ENCODE measurements at regions not wholly inside any gene's neighbourhood (a gene's known extent, or its start where the extent isn't known, plus 50 kb on each side); places are given as distances from the start of the nearest gene placed in this dataset.

DNA sequence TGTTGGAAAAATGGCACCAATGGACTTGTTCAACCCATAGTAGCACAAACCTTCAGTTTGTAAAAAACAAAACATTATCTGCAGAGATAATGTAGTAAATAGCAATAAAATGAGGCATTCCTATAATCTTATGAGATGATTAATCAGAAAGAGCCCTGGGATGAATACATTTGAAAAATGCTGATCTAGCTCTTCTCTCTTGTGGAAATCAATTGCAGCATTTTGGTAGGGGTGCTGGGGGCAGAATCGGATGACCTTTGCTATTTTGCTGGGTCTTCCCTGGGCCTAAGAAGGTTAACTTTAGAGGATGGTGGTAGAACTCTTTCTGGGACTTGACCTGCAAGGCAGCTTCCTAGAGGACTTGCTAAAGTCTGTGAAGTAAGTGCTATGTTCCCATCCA is 163.5 kb downstream of the ADRA2A start:
- no peaks in the 10 kb centered on the region for H3K27me3 ChIP-seq (ENCODE audit: control insufficient read depth, insufficient read depth, low read length)
- no peaks in the 10 kb centered on the region for H3K9me3 ChIP-seq (ENCODE audit: control insufficient read depth, insufficient read depth, low read length)
- no peaks in the 10 kb centered on the region for H3K36me3 ChIP-seq (ENCODE audit: control insufficient read depth, insufficient read depth, low read length)
- no peaks in the 10 kb centered on the region for H3K4me1 ChIP-seq (ENCODE audit: control insufficient read depth, insufficient read depth, low read length)
- no peak overlapping the region for H3K4me3 ChIP-seq (ENCODE audit: low read depth, low read length)
- no peak overlapping the region for H3K9ac ChIP-seq (ENCODE audit: low read depth, low read length)

GRCh38 chr10:111243126-111243525 is 166.3 kb downstream of the ADRA2A start:
- Histone ChIP-seq H3K4me1 (ENCODE audit: control insufficient read depth, insufficient read depth, low read length) (no peaks in the 10 kb centered on the region), H3K4me3 (ENCODE audit: low read depth, low read length) (no peak overlapping the region)

DNA sequence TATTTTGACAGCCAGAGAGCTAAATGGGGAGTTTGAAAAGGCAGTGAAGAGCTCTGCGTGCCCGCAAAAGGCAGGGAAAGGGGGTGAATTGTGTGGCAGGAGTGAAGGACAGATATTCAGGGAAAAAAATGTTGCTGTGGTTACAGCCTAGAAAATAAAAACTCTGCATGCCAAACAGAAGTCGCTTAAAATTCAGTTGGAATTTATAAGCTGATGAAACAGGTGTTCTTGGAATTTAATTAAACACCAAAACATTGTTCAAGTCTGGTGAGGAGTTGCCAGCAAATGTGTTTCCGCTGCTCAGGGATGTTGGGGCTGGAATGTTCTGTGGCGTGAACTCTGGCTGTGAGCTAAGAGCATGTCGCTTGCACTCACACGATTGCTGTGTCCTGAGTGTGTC is 169.3 kb downstream of the ADRA2A start:
- Histone ChIP-seq H3K27me3 (ENCODE audit: control insufficient read depth, insufficient read depth, low read length) (no peaks in the 10 kb centered on the region), H3K4me3 (ENCODE audit: low read depth, low read length) (no peak overlapping the region), H3K4me1 (ENCODE audit: control insufficient read depth, insufficient read depth, low read length) (no peaks in the 10 kb centered on the region), H3K9ac (ENCODE audit: low read depth, low read length) (no peak overlapping the region), H3K9me3 (ENCODE audit: control insufficient read depth, insufficient read depth, low read length) (no peaks in the 10 kb centered on the region), H3K36me3 (ENCODE audit: control insufficient read depth, insufficient read depth, low read length) (no peaks in the 10 kb centered on the region)

More at GRCh38 chr10:111243126-111243525, 166.3 kb downstream of the ADRA2A start:
- no peak overlapping the region for H3K9ac ChIP-seq (ENCODE audit: low read depth, low read length)
- H3K36me3 ChIP-seq (ENCODE audit: control insufficient read depth, insufficient read depth, low read length), result no peaks in the 10 kb centered on the region
- H3K27me3 ChIP-seq (ENCODE audit: control insufficient read depth, insufficient read depth, low read length), result no peaks in the 10 kb centered on the region
- no peaks in the 10 kb centered on the region for H3K9me3 ChIP-seq (ENCODE audit: control insufficient read depth, insufficient read depth, low read length)

- H3K9me3 ChIP-seq (ENCODE audit: control insufficient read depth, insufficient read depth, low read length), result no peaks in the 10 kb centered on the region
- no peaks in the 10 kb centered on the region for H3K27me3 ChIP-seq (ENCODE audit: control insufficient read depth, insufficient read depth, low read length)
- H3K4me3 ChIP-seq (ENCODE audit: low read depth, low read length), result no peak overlapping the region
These were observed 170.1 kb downstream of the ADRA2A start for GRCh38 chr10:111246814-111247452.

DNA sequence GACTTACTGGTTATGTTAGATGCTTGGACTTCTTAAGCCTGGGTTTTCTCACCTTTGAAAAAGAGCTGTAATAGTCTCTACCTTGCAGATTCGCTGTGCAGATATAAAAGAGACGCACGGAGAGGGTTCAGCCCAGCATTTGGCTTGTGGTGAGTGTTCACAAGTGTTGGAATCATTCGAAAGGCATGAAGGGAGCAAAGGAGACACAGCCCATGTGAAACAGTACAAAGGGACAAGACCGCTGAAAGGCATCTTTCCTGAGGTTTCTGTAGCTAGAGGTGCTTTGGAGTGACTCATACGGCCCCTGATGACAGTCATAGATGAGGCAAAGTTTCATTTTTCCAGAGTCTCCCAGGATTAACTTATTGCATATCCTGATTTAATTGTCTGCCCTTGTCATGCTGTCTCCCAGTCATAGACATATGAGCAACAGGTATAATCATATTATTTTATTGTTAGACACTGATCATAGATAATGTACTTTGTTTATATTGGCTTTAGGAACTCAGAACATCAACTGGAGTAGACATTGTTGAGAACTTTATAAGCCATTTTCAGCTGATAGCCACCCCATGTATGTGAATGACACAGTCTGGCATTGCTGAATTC is 171.1 kb downstream of the ADRA2A start:
- H3K4me3 ChIP-seq (ENCODE audit: low read depth, low read length), result no peak overlapping the region
- no peaks in the 10 kb centered on the region for H3K4me1 ChIP-seq (ENCODE audit: control insufficient read depth, insufficient read depth, low read length)

More at GRCh38 chr10:111246814-111247452, 170.1 kb downstream of the ADRA2A start:
- Histone ChIP-seq H3K4me1 (ENCODE audit: control insufficient read depth, insufficient read depth, low read length) (no peaks in the 10 kb centered on the region), H3K36me3 (ENCODE audit: control insufficient read depth, insufficient read depth, low read length) (no peaks in the 10 kb centered on the region), H3K9ac (ENCODE audit: low read depth, low read length) (no peak overlapping the region)

DNA sequence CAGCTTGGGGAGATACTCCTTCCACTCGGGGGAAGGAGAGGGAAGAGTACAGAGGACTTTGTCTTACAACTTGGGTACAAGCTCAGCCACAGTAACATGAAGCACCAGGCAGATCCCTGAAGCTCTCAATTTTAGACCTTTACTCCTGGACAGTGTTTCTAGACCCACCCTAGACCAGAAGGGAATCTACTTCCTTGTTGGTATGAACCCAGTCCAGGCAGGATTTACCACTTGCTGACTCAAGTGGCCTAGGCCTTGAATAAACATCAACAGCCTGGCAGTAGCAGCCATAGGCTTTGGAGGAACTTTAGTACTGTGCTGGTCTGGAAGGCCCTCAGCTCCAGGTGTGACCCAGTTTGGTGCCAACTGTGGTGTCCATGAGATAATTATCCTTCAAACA is 173.1 kb downstream of the ADRA2A start:
- H3K9me3 ChIP-seq (ENCODE audit: control insufficient read depth, insufficient read depth, low read length), result no peaks in the 10 kb centered on the region
- H3K4me1 ChIP-seq (ENCODE audit: control insufficient read depth, insufficient read depth, low read length), result no peaks in the 10 kb centered on the region
- no peaks in the 10 kb centered on the region for H3K27me3 ChIP-seq (ENCODE audit: control insufficient read depth, insufficient read depth, low read length)
- no peak overlapping the region for H3K9ac ChIP-seq (ENCODE audit: low read depth, low read length)
- no peaks in the 10 kb centered on the region for H3K36me3 ChIP-seq (ENCODE audit: control insufficient read depth, insufficient read depth, low read length)
- no peak overlapping the region for H3K4me3 ChIP-seq (ENCODE audit: low read depth, low read length)

More for the DNA sequence above, 171.1 kb downstream of the ADRA2A start:
- no peaks in the 10 kb centered on the region for H3K9me3 ChIP-seq (ENCODE audit: control insufficient read depth, insufficient read depth, low read length)
- H3K9ac ChIP-seq (ENCODE audit: low read depth, low read length), result no peak overlapping the region
- H3K36me3 ChIP-seq (ENCODE audit: control insufficient read depth, insufficient read depth, low read length), result no peaks in the 10 kb centered on the region
- no peaks in the 10 kb centered on the region for H3K27me3 ChIP-seq (ENCODE audit: control insufficient read depth, insufficient read depth, low read length)

GRCh38 chr10:111261081-111261615 is 184.3 kb downstream of the ADRA2A start:
- Histone ChIP-seq H3K9me3 (ENCODE audit: control insufficient read depth, insufficient read depth, low read length) (no peaks in the 10 kb centered on the region), H3K9ac (ENCODE audit: low read depth, low read length) (no peak overlapping the region), H3K4me1 (ENCODE audit: control insufficient read depth, insufficient read depth, low read length) (no peaks in the 10 kb centered on the region), H3K4me3 (ENCODE audit: low read depth, low read length) (no peak overlapping the region), H3K27me3 (ENCODE audit: control insufficient read depth, insufficient read depth, low read length) (no peaks in the 10 kb centered on the region), H3K36me3 (ENCODE audit: control insufficient read depth, insufficient read depth, low read length) (no peaks in the 10 kb centered on the region)

- Histone ChIP-seq H3K9ac (ENCODE audit: low read depth, low read length) (no peak overlapping the region), H3K4me3 (ENCODE audit: low read depth, low read length) (no peak overlapping the region), H3K9me3 (ENCODE audit: control insufficient read depth, insufficient read depth, low read length) (no peaks in the 10 kb centered on the region), H3K27me3 (ENCODE audit: control insufficient read depth, insufficient read depth, low read length) (no peaks in the 10 kb centered on the region), H3K36me3 (ENCODE audit: control insufficient read depth, insufficient read depth, low read length) (no peaks in the 10 kb centered on the region), H3K4me1 (ENCODE audit: control insufficient read depth, insufficient read depth, low read length) (no peaks in the 10 kb centered on the region)
These were observed 188.5 kb downstream of the ADRA2A start for GRCh38 chr10:111265341-111265740.

- Histone ChIP-seq H3K9me3 (ENCODE audit: control insufficient read depth, insufficient read depth, low read length) (no peaks in the 10 kb centered on the region), H3K4me1 (ENCODE audit: control insufficient read depth, insufficient read depth, low read length) (no peaks in the 10 kb centered on the region), H3K27me3 (ENCODE audit: control insufficient read depth, insufficient read depth, low read length) (no peaks in the 10 kb centered on the region), H3K9ac (ENCODE audit: low read depth, low read length) (no peak overlapping the region), H3K4me3 (ENCODE audit: low read depth, low read length) (no peak overlapping the region), H3K36me3 (ENCODE audit: control insufficient read depth, insufficient read depth, low read length) (no peaks in the 10 kb centered on the region)
These were observed 189.3 kb downstream of the ADRA2A start for GRCh38 chr10:111266165-111266564.

DNA sequence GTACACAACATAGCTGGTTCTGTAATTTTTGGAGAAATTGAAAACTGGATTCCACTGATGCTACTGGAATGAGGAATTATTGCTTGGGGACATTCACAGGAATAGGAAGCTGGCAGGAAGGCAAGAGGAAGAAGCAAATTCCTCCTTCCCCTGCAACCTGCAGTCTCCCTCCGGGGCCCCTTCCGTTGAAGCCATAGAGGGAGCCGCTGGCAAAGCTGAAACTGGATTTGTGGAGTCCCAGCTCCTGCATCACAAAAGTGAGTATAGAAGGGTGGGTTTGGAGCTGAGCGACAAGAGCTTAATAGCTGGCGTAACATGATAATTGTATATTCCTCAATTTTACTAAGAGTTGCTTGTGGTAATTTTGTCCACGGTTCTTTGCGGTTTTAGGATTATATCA is 190.8 kb downstream of the ADRA2A start:
- no peak overlapping the region for H3K9ac ChIP-seq (ENCODE audit: low read depth, low read length)
- no peaks in the 10 kb centered on the region for H3K9me3 ChIP-seq (ENCODE audit: control insufficient read depth, insufficient read depth, low read length)
- H3K36me3 ChIP-seq (ENCODE audit: control insufficient read depth, insufficient read depth, low read length), result no peaks in the 10 kb centered on the region
- no peak overlapping the region for H3K4me3 ChIP-seq (ENCODE audit: low read depth, low read length)
- no peaks in the 10 kb centered on the region for H3K27me3 ChIP-seq (ENCODE audit: control insufficient read depth, insufficient read depth, low read length)
- H3K4me1 ChIP-seq (ENCODE audit: control insufficient read depth, insufficient read depth, low read length), result no peaks in the 10 kb centered on the region

DNA sequence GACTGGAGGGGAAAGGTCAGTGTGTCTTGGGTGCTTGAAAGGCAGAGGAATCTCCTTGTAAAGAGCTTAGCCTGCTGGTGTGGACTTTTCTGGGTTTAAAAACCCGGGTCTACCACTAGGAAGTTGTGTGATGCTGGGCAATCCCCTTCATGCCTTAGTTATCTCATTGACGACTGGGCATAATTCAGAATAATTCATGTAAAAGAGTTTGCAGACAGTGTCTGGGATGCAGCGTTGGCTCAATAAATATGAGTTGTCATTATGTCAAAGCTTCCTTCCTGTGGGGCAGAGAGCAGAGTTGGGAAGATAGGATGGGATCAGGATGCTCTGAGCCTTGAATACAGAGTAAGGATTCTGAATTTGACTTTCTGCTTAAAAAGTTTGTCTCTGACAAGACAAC is 196.4 kb downstream of the ADRA2A start:
- no peak overlapping the region for H3K4me3 ChIP-seq (ENCODE audit: low read depth, low read length)
- no peak overlapping the region for H3K9ac ChIP-seq (ENCODE audit: low read depth, low read length)
- H3K27me3 ChIP-seq (ENCODE audit: control insufficient read depth, insufficient read depth, low read length), result no peaks in the 10 kb centered on the region
- H3K4me1 ChIP-seq (ENCODE audit: control insufficient read depth, insufficient read depth, low read length), result no peaks in the 10 kb centered on the region
- H3K36me3 ChIP-seq (ENCODE audit: control insufficient read depth, insufficient read depth, low read length), result no peaks in the 10 kb centered on the region
- no peaks in the 10 kb centered on the region for H3K9me3 ChIP-seq (ENCODE audit: control insufficient read depth, insufficient read depth, low read length)

DNA sequence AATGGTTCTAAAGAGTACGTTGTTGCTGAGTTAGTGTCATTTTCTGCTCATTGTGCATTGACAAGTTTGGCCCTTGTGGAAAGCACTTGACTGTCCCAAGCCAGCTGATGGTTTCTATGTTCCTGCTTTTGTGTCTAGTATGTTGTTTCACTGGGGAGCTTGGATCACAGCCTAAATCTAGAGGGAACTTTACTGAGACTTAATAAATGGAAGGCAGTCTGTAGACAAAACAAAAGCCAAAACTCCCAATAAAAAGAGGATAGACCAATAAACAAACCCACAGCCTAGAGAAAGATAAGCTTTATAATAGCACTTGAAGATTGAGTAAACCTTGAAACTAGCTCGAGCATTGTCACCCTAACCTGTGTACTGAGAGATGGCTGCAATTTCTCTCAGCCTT is 196.8 kb downstream of the ADRA2A start:
- Histone ChIP-seq H3K27me3 (ENCODE audit: control insufficient read depth, insufficient read depth, low read length) (no peaks in the 10 kb centered on the region), H3K9ac (ENCODE audit: low read depth, low read length) (no peak overlapping the region), H3K4me1 (ENCODE audit: control insufficient read depth, insufficient read depth, low read length) (no peaks in the 10 kb centered on the region), H3K4me3 (ENCODE audit: low read depth, low read length) (no peak overlapping the region), H3K9me3 (ENCODE audit: control insufficient read depth, insufficient read depth, low read length) (no peaks in the 10 kb centered on the region), H3K36me3 (ENCODE audit: control insufficient read depth, insufficient read depth, low read length) (no peaks in the 10 kb centered on the region)

Data from iPS-15b (cell line).